Tibial artery (tissue), 4 donors: ENCODE measurements at regions not wholly inside any gene's neighbourhood (a gene's known extent, or its start where the extent isn't known, plus 50 kb on each side); places are given as distances from the start of the nearest gene placed in this dataset.

Experiments used
- DNase-seq, 2 donors: peaks; one replicate each; pipeline ENCODE4 v3.0.0-alpha.2; 2019
- H3K27ac ChIP-seq, 2 donors: fragments of 200-600 bp; sonication (generic) in 1 of 2; 1 replicate in 1 of 2; 2 replicates in 1 of 2; pipeline ENCODE4 v1.5.1; 2018 to 2019; ENCODE audit warnings: mild to moderate bottlenecking in 1 of 2
- H3K27me3 ChIP-seq, 2 donors: fragments of 200-600 bp; sonication (generic) in 1 of 2; one replicate each; pipeline versions ENCODE4 v1.5.1 to v1.6.0; 2016 to 2019
- H3K36me3 ChIP-seq, 3 donors: fragments of 200-600 bp; sonication (generic) in 2 of 3; one replicate each; pipeline ENCODE4 v1.5.1; 2016 to 2019; ENCODE audit warnings: mild to moderate bottlenecking in 2 of 3
- H3K4me1 ChIP-seq, 4 donors: fragments of 200-600 bp; sonication (generic) in 2 of 4; 1 replicate in 3 of 4; 2 replicates in 1 of 4; pipeline ENCODE4 v1.5.1; 2016 to 2019
- H3K4me3 ChIP-seq, 2 donors: fragments of 200-600 bp; sonication (generic) in 1 of 2; 1 replicate in 1 of 2; 2 replicates in 1 of 2; pipeline ENCODE4 v1.5.1; 2018 to 2019; ENCODE audit warnings: mild to moderate bottlenecking in 2 of 2
- H3K9me3 ChIP-seq, 3 donors: fragments of 200-600 bp; sonication (generic) in 1 of 3; one replicate each; pipeline ENCODE4 v1.5.1; 2016 to 2019
- CTCF ChIP-seq, 2 experiments: fragments of 200-600 bp in 1 of 2; fragments of 450-650 bp in 1 of 2; IDR thresholded peaks; one replicate each; pipeline ENCODE4 v1.5.1; 2017 to 2019; ENCODE audit warnings: antibody characterized with exemption in 2 of 2, mild to moderate bottlenecking in 1 of 2, moderate library complexity in 1 of 2
- intact Hi-C: fragments of 100-400 bp; cut with DNase I; formaldehyde crosslinking; loops from one replicate; pipeline ENCODE4 v1.15.0; 2023; ENCODE audit warnings: low total_unique reads

GRCh38 chr14:39946807-39947206, 514.6 kb upstream of the FBXO33 start:
- Histone ChIP-seq H3K9me3 (peaks cover 0 to 4% (median 4%) of the 10 kb centered on the region in 3 donors), H3K4me1 (no peaks in the 10 kb centered on the region), H3K27me3 (no peaks in the 10 kb centered on the region), H3K36me3 (no peaks in the 10 kb centered on the region), H3K27ac (no peak overlapping the region), H3K4me3 (no peak overlapping the region)
- intact Hi-C loops = no loop called here
- no peak for TF ChIP-seq CTCF (IDR thresholded peaks at IDR 0.05)
- no peak for DNase-seq

GRCh38 chr14:39939023-39939422, 506.8 kb upstream of the FBXO33 start:
- TF ChIP-seq CTCF (IDR thresholded peaks at IDR 0.05) = no peak
- intact Hi-C loops = no loop called here
- Histone ChIP-seq H3K4me3 (no peak overlapping the region), H3K9me3 (no peaks in the 10 kb centered on the region), H3K27ac (no peak overlapping the region), H3K36me3 (no peaks in the 10 kb centered on the region), H3K27me3 (no peaks in the 10 kb centered on the region), H3K4me1 (no peaks in the 10 kb centered on the region)
- DNase-seq = no peak

- Histone ChIP-seq H3K27ac (no peak overlapping the region), H3K27me3 (no peaks in the 10 kb centered on the region), H3K9me3 (no peaks in the 10 kb centered on the region), H3K36me3 (no peaks in the 10 kb centered on the region), H3K4me1 (no peaks in the 10 kb centered on the region), H3K4me3 (no peak overlapping the region)
- no peak for DNase-seq
- no peak for TF ChIP-seq CTCF (IDR thresholded peaks at IDR 0.05)
- intact Hi-C loops = no loop called here
These were observed 480.2 kb upstream of the FBXO33 start for GRCh38 chr14:39912192-39913100.

- intact Hi-C loops = no loop called here
- no peaks in the 10 kb centered on the region for H3K27me3 ChIP-seq
- no peaks in the 10 kb centered on the region for H3K4me1 ChIP-seq
- H3K4me3 ChIP-seq = no peak overlapping the region
- no peak for DNase-seq
- H3K36me3 ChIP-seq = no peaks in the 10 kb centered on the region
- peaks cover 0 to 10% (median 0%) of the 10 kb centered on the region in 3 donors for H3K9me3 ChIP-seq
- no peak overlapping the region for H3K27ac ChIP-seq
- TF ChIP-seq CTCF (IDR thresholded peaks at IDR 0.05) = no peak
These were observed 465.4 kb upstream of the FBXO33 start for GRCh38 chr14:39897657-39898056.

- Histone ChIP-seq H3K27me3 (no peaks in the 10 kb centered on the region), H3K27ac (no peak overlapping the region), H3K36me3 (no peaks in the 10 kb centered on the region), H3K4me1 (no peaks in the 10 kb centered on the region), H3K9me3 (peaks cover 0 to 16% (median 7%) of the 10 kb centered on the region in 3 donors), H3K4me3 (no peak overlapping the region)
- no peak for TF ChIP-seq CTCF (IDR thresholded peaks at IDR 0.05)
- DNase-seq = no peak
- intact Hi-C loops = no loop called here
These were observed 457.8 kb upstream of the FBXO33 start for GRCh38 chr14:39890026-39890425.
